Epithelial cell of esophagus (primary cell): ENCODE measurements at regions not wholly inside any gene's neighbourhood (a gene's known extent, or its start where the extent isn't known, plus 50 kb on each side); places are given as distances from the start of the nearest gene placed in this dataset.

Experiments
- DNase-seq: peaks from one replicate; pipeline ENCODE4 v3.0.0; 2010; ENCODE audit warnings: low read depth
- H3K4me3 ChIP-seq: 2 replicates; pipeline ENCODE4 v1.5.1; 2011; ENCODE audit warnings: mild to moderate bottlenecking, low read length, control low read depth
- TF ChIP-seq, protein P1 (sequence below): IDR thresholded peaks from 2 replicates; pipeline ENCODE4 v1.5.1; 2011; ENCODE audit warnings: low read depth, mild to moderate bottlenecking, low read length, control low read depth, inconsistent platforms; ENCODE audit not compliant: insufficient read depth; ENCODE audit errors: missing control alignments

DNA sequence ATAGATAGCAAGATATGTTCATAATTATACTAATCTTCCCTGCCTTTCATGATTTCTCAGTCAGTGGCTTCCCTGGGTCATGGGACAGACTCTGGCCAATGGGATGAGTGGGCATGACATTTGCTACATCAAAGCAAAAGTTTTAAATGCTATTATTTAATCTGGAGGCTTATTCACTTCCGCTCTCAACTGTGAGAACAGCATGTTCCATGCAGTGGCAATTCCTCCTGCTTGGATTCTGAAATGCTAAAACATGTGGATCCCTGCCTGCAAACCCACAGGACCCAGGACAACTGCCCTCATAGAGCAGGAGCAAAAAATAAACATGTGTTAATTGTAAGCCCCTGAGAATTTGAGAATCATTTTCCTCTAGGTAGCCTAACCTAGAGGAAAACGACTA, 1412.4 kb upstream of the CELF2 start:
- H3K4me3 ChIP-seq, result no peak overlapping the region
- TF ChIP-seq, protein P1, sequence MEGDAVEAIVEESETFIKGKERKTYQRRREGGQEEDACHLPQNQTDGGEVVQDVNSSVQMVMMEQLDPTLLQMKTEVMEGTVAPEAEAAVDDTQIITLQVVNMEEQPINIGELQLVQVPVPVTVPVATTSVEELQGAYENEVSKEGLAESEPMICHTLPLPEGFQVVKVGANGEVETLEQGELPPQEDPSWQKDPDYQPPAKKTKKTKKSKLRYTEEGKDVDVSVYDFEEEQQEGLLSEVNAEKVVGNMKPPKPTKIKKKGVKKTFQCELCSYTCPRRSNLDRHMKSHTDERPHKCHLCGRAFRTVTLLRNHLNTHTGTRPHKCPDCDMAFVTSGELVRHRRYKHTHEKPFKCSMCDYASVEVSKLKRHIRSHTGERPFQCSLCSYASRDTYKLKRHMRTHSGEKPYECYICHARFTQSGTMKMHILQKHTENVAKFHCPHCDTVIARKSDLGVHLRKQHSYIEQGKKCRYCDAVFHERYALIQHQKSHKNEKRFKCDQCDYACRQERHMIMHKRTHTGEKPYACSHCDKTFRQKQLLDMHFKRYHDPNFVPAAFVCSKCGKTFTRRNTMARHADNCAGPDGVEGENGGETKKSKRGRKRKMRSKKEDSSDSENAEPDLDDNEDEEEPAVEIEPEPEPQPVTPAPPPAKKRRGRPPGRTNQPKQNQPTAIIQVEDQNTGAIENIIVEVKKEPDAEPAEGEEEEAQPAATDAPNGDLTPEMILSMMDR, result no peak
- DNase-seq, result no peak

DNA sequence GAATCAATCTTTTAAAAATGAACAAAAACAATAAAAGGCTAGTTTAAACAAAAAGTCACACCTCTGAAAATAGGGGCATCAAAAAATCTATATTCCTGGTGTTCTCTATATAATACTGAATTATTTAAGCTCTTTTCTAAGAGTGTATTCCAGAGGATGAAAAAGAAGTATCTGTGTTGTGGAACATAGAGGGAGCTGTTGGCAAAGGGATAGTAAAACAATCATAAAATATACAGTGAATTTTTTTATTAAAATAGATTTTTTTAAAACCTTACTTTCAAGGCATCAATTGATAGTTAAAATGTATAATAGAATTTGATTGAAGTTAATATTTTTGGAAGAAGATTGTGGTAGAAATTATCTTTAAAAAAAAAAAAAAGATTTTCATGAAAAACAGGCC, 1409.1 kb upstream of the CELF2 start:
- TF ChIP-seq, protein P1, result peak; percentile 31
- no peak overlapping the region for H3K4me3 ChIP-seq
- DNase-seq, result peak; percentile 8

DNA sequence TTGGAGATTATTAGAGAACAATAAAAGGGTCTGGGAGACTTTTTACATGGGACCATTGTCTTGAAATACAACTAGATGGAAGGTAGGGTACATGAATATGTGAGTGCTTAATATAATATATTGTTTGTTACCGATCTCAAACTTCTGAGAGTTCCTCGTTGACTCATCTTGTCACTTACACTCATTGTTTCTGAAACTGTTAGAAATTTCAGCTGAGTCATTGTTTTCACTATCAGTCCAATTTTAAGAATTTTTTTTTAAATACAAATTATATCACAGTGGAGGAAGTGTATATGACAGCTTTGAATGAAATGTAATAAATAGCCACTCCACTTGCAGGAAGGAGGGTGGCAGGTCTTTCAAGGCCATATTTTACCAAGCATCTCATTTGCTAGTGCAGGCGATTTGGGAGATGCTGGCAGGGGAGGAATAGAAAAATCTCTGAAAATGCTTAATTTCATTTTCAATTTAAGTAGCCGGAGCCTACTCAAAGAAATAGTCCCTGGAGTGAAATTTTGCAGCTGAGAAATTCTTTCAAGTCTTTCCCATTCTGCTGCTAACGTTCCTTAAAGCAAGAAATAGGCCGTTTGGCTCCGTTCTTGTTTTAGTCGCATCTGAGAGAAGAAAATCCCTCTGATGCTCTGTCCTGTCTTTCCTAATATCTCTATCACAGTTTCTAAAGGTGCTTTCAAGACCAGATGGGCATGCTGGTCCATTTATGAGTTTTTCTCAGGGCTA, 1404.2 kb upstream of the CELF2 start:
- TF ChIP-seq, protein P1, result no peak
- H3K4me3 ChIP-seq, result no peak overlapping the region
- DNase-seq, result no peak

DNA sequence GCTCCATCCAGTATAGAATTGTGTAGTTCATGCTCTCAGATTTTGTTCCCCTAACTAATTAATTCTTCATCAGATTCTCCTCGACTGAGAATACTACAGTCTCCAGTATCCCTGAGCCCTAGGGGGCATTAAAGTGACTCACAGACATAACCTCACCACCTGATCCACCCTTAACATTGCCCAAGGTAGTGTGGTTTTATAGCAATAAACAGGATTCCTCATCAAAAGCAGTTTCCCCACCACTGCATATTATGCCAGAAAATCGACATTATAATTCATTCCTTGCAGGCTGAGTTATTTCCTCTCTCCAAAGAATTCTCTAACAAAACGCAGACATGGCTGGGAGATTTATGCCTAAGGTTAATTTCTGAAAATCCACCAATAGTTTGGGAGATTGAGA, 1402.5 kb upstream of the CELF2 start:
- TF ChIP-seq, protein P1, result no peak
- no peak for DNase-seq
- no peak overlapping the region for H3K4me3 ChIP-seq

DNA sequence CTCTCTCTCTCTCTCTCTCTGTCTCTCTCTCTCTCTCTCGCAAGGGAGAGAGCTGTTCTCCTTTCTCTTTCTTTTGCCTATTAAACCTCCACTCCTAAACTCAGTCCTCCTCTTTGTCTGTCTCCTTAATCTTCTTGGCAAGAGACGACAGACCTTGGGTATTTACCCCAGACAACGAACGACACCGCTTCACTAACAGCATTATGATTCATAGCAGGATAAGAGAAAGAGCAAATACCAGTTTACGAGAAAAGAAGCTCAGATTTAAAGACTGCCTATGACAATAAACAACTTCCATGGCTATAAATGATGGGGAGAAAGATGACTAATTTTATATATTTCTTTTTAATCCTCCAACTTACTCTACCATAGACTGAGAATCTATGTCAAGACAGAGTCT, 1396.5 kb upstream of the CELF2 start:
- H3K4me3 ChIP-seq, result no peak overlapping the region
- TF ChIP-seq, protein P1, result no peak
- no peak for DNase-seq

DNA sequence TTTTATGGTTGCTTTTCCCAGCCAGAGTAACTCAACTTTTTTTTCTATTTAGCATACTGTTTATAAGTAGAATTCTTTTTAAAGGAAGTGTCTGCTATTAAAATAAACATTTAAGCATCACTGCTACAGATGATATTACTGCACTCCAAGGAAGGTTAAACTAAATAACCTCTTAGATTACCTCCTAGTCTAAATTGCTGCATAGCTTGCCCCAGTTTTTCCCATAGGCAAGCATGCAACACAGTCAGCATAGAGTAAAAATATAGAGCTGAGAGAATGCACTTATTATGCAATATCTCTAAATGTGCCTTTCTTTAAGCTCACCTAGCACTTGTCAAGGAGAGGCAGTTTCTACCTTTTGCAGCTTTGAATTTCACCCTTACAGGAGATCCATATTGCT, 1392.4 kb upstream of the CELF2 start:
- TF ChIP-seq, protein P1, result no peak

DNA sequence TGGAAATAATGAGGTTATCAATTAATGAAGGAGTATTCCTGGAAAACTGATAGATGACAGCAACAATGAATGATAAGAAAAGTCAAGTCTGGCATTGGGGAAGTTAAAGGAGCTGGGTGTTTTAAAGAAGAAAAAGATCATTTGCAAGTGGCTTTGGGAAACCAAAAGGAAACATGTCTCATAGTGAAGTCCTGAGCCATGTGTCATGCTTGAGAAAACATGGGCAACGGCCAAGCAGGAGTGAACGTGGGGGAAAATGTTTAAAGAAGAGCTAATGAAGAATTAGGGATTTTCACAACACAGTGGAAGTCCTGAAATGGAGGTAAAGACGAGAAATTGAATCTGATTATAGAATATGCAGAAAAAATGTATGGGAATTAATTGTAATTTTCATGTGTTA, 1383.2 kb upstream of the CELF2 start:
- DNase-seq, result peak; percentile 22
- H3K4me3 ChIP-seq, result no peak overlapping the region
- TF ChIP-seq, protein P1, result no peak

More for the DNA sequence above, 1392.4 kb upstream of the CELF2 start:
- no peak for DNase-seq
- H3K4me3 ChIP-seq, result no peak overlapping the region
